ENCODE measurements at regions not wholly inside any gene's neighbourhood (a gene's known extent, or its start where the extent isn't known, plus 50 kb on each side); places are given as distances from the start of the nearest gene placed in this dataset.

- dilution Hi-C loops (cut with HindIII; ENCODE audit: low sequenced_read_pairs, unreplicated experiment): no loop called here
- TF ChIP-seq MAZ (IDR thresholded peaks at IDR 0.05; ENCODE audit: borderline replicate concordance, low read depth, low read length): no peak
- no peak overlapping the region for H3K9ac ChIP-seq (ENCODE audit: low read depth, low read length)
Observed at GRCh38 chr13:50589139-50589538, 254.4 kb downstream of the DLEU7 start.

More at GRCh38 chr13:50589139-50589538, 254.4 kb downstream of the DLEU7 start:
- H4K5ac ChIP-seq (ENCODE audit: low read depth, low read length): no peak overlapping the region
- no peaks in the 10 kb centered on the region for H3K9me3 ChIP-seq (ENCODE audit: control insufficient read depth, insufficient read depth, low read length)
- H3K23ac ChIP-seq (ENCODE audit: low read depth, low read length): no peak overlapping the region
- peak overlapping the region; percentile 46 for H2BK5ac ChIP-seq (ENCODE audit: low read depth, low read length, poor library complexity, severe bottlenecking)
- no peaks in the 10 kb centered on the region for H3K79me1 ChIP-seq (ENCODE audit: low read depth in 1 of 2, low read length in 2 of 2)
- no peak overlapping the region for H3K18ac ChIP-seq (ENCODE audit: low read depth, low read length)
- peak overlapping the region; percentile 6; the same call in 1 of the 2 replicates for H3K4me2 ChIP-seq (ENCODE audit: low read depth, low read length)
- H2BK20ac ChIP-seq (ENCODE audit: low read depth, low read length): no peak overlapping the region
- peak overlapping the region; percentile 43 for H2AK9ac ChIP-seq (replicated peaks; ENCODE audit: low read depth, low read length, poor library complexity)
- BruUV-seq (replicated peaks): no TSS peak
- H3K4me1 ChIP-seq (ENCODE audit: control insufficient read depth, insufficient read depth, low read length): peaks cover 9% of the 10 kb centered on the region
- H3K27me3 ChIP-seq (ENCODE audit: control insufficient read depth, insufficient read depth, low read length): peaks cover 29% of the 10 kb centered on the region
- no peak overlapping the region for H3K14ac ChIP-seq (replicated peaks; ENCODE audit: low read depth, low read length)
- no peak overlapping the region for H3K4me3 ChIP-seq (ENCODE audit: insufficient read depth, low read depth, low read length)
- H2BK15ac ChIP-seq (ENCODE audit: low read depth, low read length): no peak overlapping the region
- peaks cover 7% of the 10 kb centered on the region; the same call in 1 of the 2 replicates for H4K20me1 ChIP-seq (ENCODE audit: insufficient read depth, low read length)
- H3K56ac ChIP-seq (ENCODE audit: extremely low read depth, insufficient read depth, low read length): no peak overlapping the region
- no peak overlapping the region for H3K27ac ChIP-seq (ENCODE audit: insufficient read depth, low read length)
- H4K8ac ChIP-seq (ENCODE audit: low read depth in 2 of 2, low read length in 2 of 2): no peak overlapping the region
- H3K9me1 ChIP-seq (ENCODE audit: insufficient read depth, low read length): no peaks in the 10 kb centered on the region; the same call in 1 of the 2 replicates
- peak; percentile 91 for DNase-seq
- ATAC-seq (ENCODE audit: low read depth): peak; percentile 64
- CTCF ChIA-PET: no interaction called here
- no peak overlapping the region for H2AFZ ChIP-seq (replicated peaks; ENCODE audit: low read length, poor library complexity)
- no peak overlapping the region for H4K91ac ChIP-seq (ENCODE audit: insufficient read depth, low read depth, low read length)
- in situ Hi-C loops (cut with MboI; ENCODE audit: low sequenced_read_pairs) (no loop called here), intact Hi-C loops (cut with micrococcal nuclease) (no loop called here)
- no peak overlapping the region for H3K4ac ChIP-seq (ENCODE audit: low read depth, low read length)
- H2BK120ac ChIP-seq (ENCODE audit: low read depth, low read length): no peak overlapping the region; the same call in 1 of the 2 replicates
- H3K36me3 ChIP-seq (ENCODE audit: control insufficient read depth, insufficient read depth, low read length): no peaks in the 10 kb centered on the region
- POLR2A ChIA-PET (ENCODE audit: unreplicated experiment): interaction anchor here (0.5 kb wide), 1 partner anchor 46 kb away, joined by 5 read pairs; no protein-coding TSS in a partner anchor
- no peak overlapping the region for H2AK5ac ChIP-seq (ENCODE audit: low read depth, low read length)
